Endothelial cell of umbilical vein (primary cell): ENCODE measurements at regions not wholly inside any gene's neighbourhood (a gene's known extent, or its start where the extent isn't known, plus 50 kb on each side); places are given as distances from the start of the nearest gene placed in this dataset.

Experiments used
- BruUV-seq: library from RNA; stranded (reverse); fragments of 400-500 nt; replicated peaks from 2 replicates; lab custom pipeline; 2021; lab: Mats Ljungman, UMichigan
- CTCF ChIA-PET: fragments of 300-600, 350-600 bp; sonication (Branson Sonifier 250); formaldehyde crosslinking; loops from one replicate; lab custom pipeline; 2021; ENCODE audit warnings: antibody characterized with exemption, inconsistent platforms; lab: Charles Lee
- POLR2A ChIA-PET: fragments of 300-600, 350-600 bp; sonication (Branson Sonifier 250); formaldehyde crosslinking; loops from one replicate; lab custom pipeline; 2021; ENCODE audit warnings: antibody characterized with exemption, inconsistent platforms; lab: Charles Lee
- DNase-seq: peaks from one replicate; pipeline ENCODE4 v3.0.0-alpha.2; 2011; ENCODE audit warnings: low read depth, low spot score
- FAIRE-seq: peaks from 2 replicates; lab custom pipeline; 2011; peaks lifted over from hg19 to GRCh38; lab: Jason Lieb, UNC
- H2AFZ ChIP-seq: 2 replicates; pipeline ENCODE4 v1.6.0; 2012; ENCODE audit warnings: low read depth, low read length, control low read depth, inconsistent platforms
- H3K27ac ChIP-seq: 2 replicates; pipeline ENCODE4 v1.5.1; 2011; ENCODE audit warnings: low read depth, mild to moderate bottlenecking, control low read depth, low read length, moderate library complexity; ENCODE audit not compliant: insufficient read depth
- H3K27me3 ChIP-seq, 2 experiments: 2 replicates each; pipeline versions ENCODE4 v1.6.0 to v1.6.1; 2011; ENCODE audit warnings: low read length in 2 of 2, mixed read lengths in 1 of 2; ENCODE audit not compliant: control insufficient read depth in 2 of 2, insufficient read depth in 2 of 2
- H3K36me3 ChIP-seq, 2 experiments: 2 replicates in 1 of 2; 3 replicates in 1 of 2; pipeline ENCODE4 v1.5.1; 2011; ENCODE audit warnings: low read length in 2 of 2, mild to moderate bottlenecking in 1 of 2, moderate library complexity in 1 of 2; ENCODE audit not compliant: control insufficient read depth in 2 of 2, insufficient read depth in 2 of 2; ENCODE audit errors: extremely low read depth in 1 of 2
- H3K4me1 ChIP-seq: 3 replicates; pipeline ENCODE4 v1.5.1; 2011; ENCODE audit warnings: mild to moderate bottlenecking, low read length; ENCODE audit not compliant: control insufficient read depth, insufficient read depth; ENCODE audit errors: extremely low read depth
- H3K4me2 ChIP-seq: 2 replicates; pipeline ENCODE4 v1.6.1; 2011; ENCODE audit warnings: low read length, control low read depth, mixed read lengths; ENCODE audit not compliant: insufficient read depth
- H3K4me3 ChIP-seq, 3 experiments: fragments of 200-600 bp in 1 of 3; sonication (generic), shearing (Covaris generic) in 1 of 3; replicated peaks in 1 of 3; 2 replicates each; pipeline ENCODE4 v1.5.1; 2011 to 2016; ENCODE audit warnings: control low read depth in 3 of 3, low read length in 3 of 3, mild to moderate bottlenecking in 2 of 3, inconsistent platforms in 1 of 3, low read depth in 1 of 3, moderate library complexity in 1 of 3; ENCODE audit not compliant: insufficient read depth in 1 of 3
- H3K79me2 ChIP-seq: 2 replicates; pipeline ENCODE4 v1.6.0; 2012; ENCODE audit warnings: low read length, inconsistent platforms; ENCODE audit not compliant: control insufficient read depth, insufficient read depth
- H3K9ac ChIP-seq: replicated peaks from 2 replicates; pipeline ENCODE3; 2011; ENCODE audit warnings: low read length, control low read depth; ENCODE audit not compliant: insufficient read depth; ENCODE audit errors: extremely low read depth
- H3K9me1 ChIP-seq: replicated peaks from 3 replicates; pipeline ENCODE4 v1.6.0; 2011; ENCODE audit warnings: mild to moderate bottlenecking, low read length; ENCODE audit not compliant: control insufficient read depth, insufficient read depth; ENCODE audit errors: extremely low read depth
- H3K9me3 ChIP-seq: replicated peaks from 2 replicates; pipeline ENCODE4 v1.5.1; 2012; ENCODE audit warnings: low read length, inconsistent platforms; ENCODE audit not compliant: control insufficient read depth, insufficient read depth
- H4K20me1 ChIP-seq: replicated peaks from 2 replicates; pipeline ENCODE3; 2011; ENCODE audit warnings: mild to moderate bottlenecking, low read length; ENCODE audit not compliant: control insufficient read depth, insufficient read depth; ENCODE audit errors: extremely low read depth
- CTCF ChIP-seq, 2 donors: IDR thresholded peaks; 1 replicate in 1 of 2; 2 replicates in 1 of 2; pipeline ENCODE4 v1.5.1; 2011; ENCODE audit warnings: low read length in 2 of 2, mild to moderate bottlenecking in 2 of 2, moderate library complexity in 2 of 2, control low read depth in 1 of 2, inconsistent platforms in 1 of 2, low read depth in 1 of 2; ENCODE audit not compliant: insufficient read depth in 1 of 2; ENCODE audit errors: extremely low read depth in 1 of 2
- EZH2 ChIP-seq: IDR thresholded peaks from 2 replicates; pipeline ENCODE4 v1.6.1; 2012; ENCODE audit warnings: borderline replicate concordance, low read depth, mild to moderate bottlenecking, moderate library complexity, low read length, inconsistent platforms; ENCODE audit not compliant: severe bottlenecking
- FOS ChIP-seq: IDR thresholded peaks from 2 replicates; pipeline ENCODE4 v1.6.1; 2011; ENCODE audit warnings: mild to moderate bottlenecking, low read length, moderate library complexity, borderline replicate concordance; ENCODE audit not compliant: insufficient read depth
- GATA2 ChIP-seq: IDR thresholded peaks from 2 replicates; pipeline ENCODE4 v1.7.0; 2011; ENCODE audit warnings: low read depth, mild to moderate bottlenecking, moderate library complexity, mixed read lengths, low read length; ENCODE audit not compliant: insufficient read length, insufficient read depth
- JUN ChIP-seq: IDR thresholded peaks from 2 replicates; pipeline ENCODE4 v1.6.1; 2011; ENCODE audit warnings: borderline replicate concordance, low read depth; ENCODE audit not compliant: insufficient read length, insufficient read depth
- MAX ChIP-seq: IDR thresholded peaks from 2 replicates; pipeline ENCODE4 v1.6.1; 2011; ENCODE audit not compliant: insufficient read depth, insufficient read length
- MYC ChIP-seq: IDR thresholded peaks from one replicate; pipeline ENCODE4 v1.6.1; 2011; ENCODE audit warnings: mild to moderate bottlenecking, low read depth, low read length
- dilution Hi-C: fragments of 300-500 bp; cut with MboI; formaldehyde crosslinking; loops from one replicate; pipeline ENCODE4 v1.15.0; 2019; ENCODE audit warnings: low sequenced_read_pairs; ENCODE audit not compliant: extremely low pct_ligation_motif_present
- intact Hi-C: fragments of 100-400 bp; cut with micrococcal nuclease; formaldehyde crosslinking; loops from one replicate; pipeline ENCODE4 v1.10.0; 2022

GRCh38 chr16:49024016-49024415 is 257.6 kb downstream of the CBLN1 start:
- Histone ChIP-seq H3K4me3 (no peak overlapping the region), H3K4me2 (no peak overlapping the region), H4K20me1 (no peaks in the 10 kb centered on the region), H3K9ac (no peak overlapping the region), H3K36me3 (no peaks in the 10 kb centered on the region), H3K27ac (no peak overlapping the region), H3K9me1 (no peaks in the 10 kb centered on the region), H3K9me3 (no peaks in the 10 kb centered on the region), H3K4me1 (no peaks in the 10 kb centered on the region), H2AFZ (no peak overlapping the region), H3K27me3 (no peaks in the 10 kb centered on the region), H3K79me2 (no peaks in the 10 kb centered on the region)
- BruUV-seq = no TSS peak
- dilution Hi-C loops (no loop called here), intact Hi-C loops (no loop called here)
- no peak for DNase-seq
- FAIRE-seq = no peak
- ChIA-PET POLR2A (no interaction called here), CTCF (no interaction called here)
- TF ChIP-seq JUN (no peak), MAX (no peak), CTCF (IDR thresholded peaks at IDR 0.05; ENCODE audit: extremely low read depth in 1 of 2, insufficient read depth in 1 of 2, low read depth in 1 of 2, low read length in 2 of 2) (no peak), MYC (no peak)

- intact Hi-C loops = no loop called here
- no peak overlapping the region for H3K27ac ChIP-seq
- no peaks in the 10 kb centered on the region for H3K79me2 ChIP-seq
- dilution Hi-C loops = no loop called here
- no peaks in the 10 kb centered on the region for H4K20me1 ChIP-seq
- H3K27me3 ChIP-seq = no peaks in the 10 kb centered on the region
- H2AFZ ChIP-seq = no peak overlapping the region
- H3K4me2 ChIP-seq = no peak overlapping the region
- no peak overlapping the region for H3K9ac ChIP-seq
- POLR2A ChIA-PET = no interaction called here
- H3K4me1 ChIP-seq = no peaks in the 10 kb centered on the region
- TF ChIP-seq MAX (no peak), GATA2 (no peak), EZH2 (no peak), FOS (no peak), CTCF (IDR thresholded peaks at IDR 0.05; ENCODE audit: extremely low read depth in 1 of 2, insufficient read depth in 1 of 2, low read depth in 1 of 2, low read length in 2 of 2) (no peak)
- CTCF ChIA-PET = no interaction called here
- H3K4me3 ChIP-seq = no peak overlapping the region
- H3K36me3 ChIP-seq = no peaks in the 10 kb centered on the region
- no TSS peak for BruUV-seq
- FAIRE-seq (no peak), DNase-seq (no peak)
- no peaks in the 10 kb centered on the region for H3K9me1 ChIP-seq
- no peaks in the 10 kb centered on the region for H3K9me3 ChIP-seq
Observed at GRCh38 chr16:49023050-49023449, 258.6 kb downstream of the CBLN1 start.
